GM21381 (cell line): ENCODE measurements at regions not wholly inside any gene's neighbourhood (a gene's known extent, or its start where the extent isn't known, plus 50 kb on each side); places are given as distances from the start of the nearest gene placed in this dataset.

Experiments used
- ATAC-seq: cut with Tn5 transposase; IDR thresholded peaks from one replicate; pipeline ENCODE4 v1.9.1; 2021; ENCODE audit warnings: mild to moderate bottlenecking, moderate library complexity; ENCODE audit not compliant: unreplicated experiment

GRCh38 chr5:125750147-125750860, 672.9 kb upstream of the GRAMD2B start:
- ATAC-seq = no peak

GRCh38 chr5:125750861-125751186, 672.4 kb upstream of the GRAMD2B start:
- ATAC-seq = no peak

GRCh38 chr5:125756456-125756855, 666.8 kb upstream of the GRAMD2B start:
- ATAC-seq = no peak

- no peak for ATAC-seq
Observed at GRCh38 chr5:125766706-125767105, 656.5 kb upstream of the GRAMD2B start.

GRCh38 chr5:125775896-125776295, 647.3 kb upstream of the GRAMD2B start:
- ATAC-seq = no peak

- ATAC-seq = no peak
Observed at GRCh38 chr5:125776656-125777139, 646.5 kb upstream of the GRAMD2B start.

- no peak for ATAC-seq
Observed at GRCh38 chr5:125778791-125779190, 644.4 kb upstream of the GRAMD2B start.

- ATAC-seq = no peak
Observed at GRCh38 chr5:125785407-125785806, 637.8 kb upstream of the GRAMD2B start.

- no peak for ATAC-seq
Observed at GRCh38 chr5:125786021-125786420, 637.2 kb upstream of the GRAMD2B start.

GRCh38 chr5:125793470-125793869, 629.7 kb upstream of the GRAMD2B start:
- no peak for ATAC-seq

- ATAC-seq = no peak
Observed at GRCh38 chr5:125794922-125795321, 628.3 kb upstream of the GRAMD2B start.

GRCh38 chr5:125798307-125798706, 624.9 kb upstream of the GRAMD2B start:
- ATAC-seq = no peak

- ATAC-seq = no peak
Observed at GRCh38 chr5:125812651-125813050, 610.6 kb upstream of the GRAMD2B start.

GRCh38 chr5:125813221-125813974, 609.8 kb upstream of the GRAMD2B start:
- no peak for ATAC-seq

GRCh38 chr5:125814119-125814518, 609.1 kb upstream of the GRAMD2B start:
- ATAC-seq = no peak

GRCh38 chr5:125823572-125823971, 599.6 kb upstream of the GRAMD2B start:
- ATAC-seq = no peak

- no peak for ATAC-seq
Observed at GRCh38 chr5:125826214-125826613, 597.0 kb upstream of the GRAMD2B start.

- ATAC-seq = peak; percentile 79
Observed at GRCh38 chr5:125829349-125829748, 593.9 kb upstream of the GRAMD2B start.

- ATAC-seq = no peak
Observed at GRCh38 chr5:125833398-125833797, 589.8 kb upstream of the GRAMD2B start.

GRCh38 chr5:125834438-125835115, 588.6 kb upstream of the GRAMD2B start:
- no peak for ATAC-seq

- ATAC-seq = peak; percentile 60
Observed at GRCh38 chr5:125835293-125836172, 587.7 kb upstream of the GRAMD2B start.
